HEK293 (cell line): ENCODE measurements at regions not wholly inside any gene's neighbourhood (a gene's known extent, or its start where the extent isn't known, plus 50 kb on each side); places are given as distances from the start of the nearest gene placed in this dataset.

Experiments used
- HOXD13 ChIP-seq: sonication (generic); formaldehyde crosslinking; IDR thresholded peaks from 2 replicates; pipeline ENCODE4 v1.8.0; 2022; ENCODE audit warnings: missing genetic modification reagents, borderline replicate concordance
- ZBTB17 ChIP-seq: fragments of 450-650 bp; formaldehyde crosslinking; IDR thresholded peaks from 2 replicates; pipeline ENCODE4 v1.5.1; 2016; ENCODE audit warnings: missing biosample characterization, missing genetic modification characterization
- ZNF121 ChIP-seq: fragments of 450-650 bp; formaldehyde crosslinking; IDR thresholded peaks from 2 replicates; pipeline ENCODE4 v1.5.1; 2016; ENCODE audit warnings: missing biosample characterization, missing genetic modification characterization
- ZNF24 ChIP-seq: fragments of 450-650 bp; formaldehyde crosslinking; IDR thresholded peaks from 2 replicates; pipeline ENCODE4 v1.5.1; 2016; ENCODE audit warnings: missing biosample characterization, missing genetic modification characterization
- ZNF274 ChIP-seq, 2 experiments: fragments of 200-500 bp in 1 of 2; fragments of 450-650 bp in 1 of 2; sonication (Bioruptor generic) in 1 of 2; formaldehyde crosslinking in 1 of 2; IDR thresholded peaks; 2 replicates each; pipeline versions ENCODE4 v1.5.1 to v1.6.1; 2014 to 2016; ENCODE audit warnings: borderline replicate concordance in 1 of 2, inconsistent platforms in 1 of 2, low read length in 1 of 2, missing biosample characterization in 1 of 2, missing genetic modification characterization in 1 of 2
- TF ChIP-seq, protein P1 (sequence below): IDR thresholded peaks from 2 replicates; pipeline ENCODE4 v1.6.1; 2011; ENCODE audit warnings: mild to moderate bottlenecking, low read depth, low read length, borderline replicate concordance
- TF ChIP-seq, protein P2 (sequence below): fragments of 450-650 bp; formaldehyde crosslinking; IDR thresholded peaks from 2 replicates; pipeline ENCODE4 v1.5.1; 2016; ENCODE audit warnings: missing biosample characterization, missing genetic modification characterization

DNA sequence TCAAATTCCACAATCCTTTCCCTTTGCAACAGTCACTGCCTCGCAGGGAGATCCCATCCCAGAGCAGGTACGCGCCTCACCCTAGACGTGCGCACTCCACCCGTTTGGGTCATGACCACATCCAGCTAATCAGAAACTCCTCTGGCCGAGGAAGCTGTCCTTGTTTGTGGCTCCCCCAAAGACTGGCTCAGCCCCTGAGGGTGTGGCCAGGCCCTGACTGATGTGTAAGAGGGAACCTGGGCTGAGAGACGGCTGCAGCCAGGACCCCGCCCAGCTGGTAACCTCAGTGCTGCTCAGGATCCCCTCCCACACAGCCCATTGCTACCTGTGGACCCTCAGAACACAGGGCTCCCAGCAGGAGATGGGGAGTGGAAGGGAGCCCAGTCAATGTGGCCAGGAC, 183.2 kb upstream of the SFSWAP start:
- TF ChIP-seq, protein P1, sequence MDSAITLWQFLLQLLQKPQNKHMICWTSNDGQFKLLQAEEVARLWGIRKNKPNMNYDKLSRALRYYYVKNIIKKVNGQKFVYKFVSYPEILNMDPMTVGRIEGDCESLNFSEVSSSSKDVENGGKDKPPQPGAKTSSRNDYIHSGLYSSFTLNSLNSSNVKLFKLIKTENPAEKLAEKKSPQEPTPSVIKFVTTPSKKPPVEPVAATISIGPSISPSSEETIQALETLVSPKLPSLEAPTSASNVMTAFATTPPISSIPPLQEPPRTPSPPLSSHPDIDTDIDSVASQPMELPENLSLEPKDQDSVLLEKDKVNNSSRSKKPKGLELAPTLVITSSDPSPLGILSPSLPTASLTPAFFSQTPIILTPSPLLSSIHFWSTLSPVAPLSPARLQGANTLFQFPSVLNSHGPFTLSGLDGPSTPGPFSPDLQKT: no peak
- TF ChIP-seq, protein P2, sequence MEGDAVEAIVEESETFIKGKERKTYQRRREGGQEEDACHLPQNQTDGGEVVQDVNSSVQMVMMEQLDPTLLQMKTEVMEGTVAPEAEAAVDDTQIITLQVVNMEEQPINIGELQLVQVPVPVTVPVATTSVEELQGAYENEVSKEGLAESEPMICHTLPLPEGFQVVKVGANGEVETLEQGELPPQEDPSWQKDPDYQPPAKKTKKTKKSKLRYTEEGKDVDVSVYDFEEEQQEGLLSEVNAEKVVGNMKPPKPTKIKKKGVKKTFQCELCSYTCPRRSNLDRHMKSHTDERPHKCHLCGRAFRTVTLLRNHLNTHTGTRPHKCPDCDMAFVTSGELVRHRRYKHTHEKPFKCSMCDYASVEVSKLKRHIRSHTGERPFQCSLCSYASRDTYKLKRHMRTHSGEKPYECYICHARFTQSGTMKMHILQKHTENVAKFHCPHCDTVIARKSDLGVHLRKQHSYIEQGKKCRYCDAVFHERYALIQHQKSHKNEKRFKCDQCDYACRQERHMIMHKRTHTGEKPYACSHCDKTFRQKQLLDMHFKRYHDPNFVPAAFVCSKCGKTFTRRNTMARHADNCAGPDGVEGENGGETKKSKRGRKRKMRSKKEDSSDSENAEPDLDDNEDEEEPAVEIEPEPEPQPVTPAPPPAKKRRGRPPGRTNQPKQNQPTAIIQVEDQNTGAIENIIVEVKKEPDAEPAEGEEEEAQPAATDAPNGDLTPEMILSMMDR: no peak
- TF ChIP-seq ZNF121 (tag by site-specific recombination) (no peak), HOXD13 (CRISPR knock-in tag) (no peak), ZBTB17 (tag by site-specific recombination) (no peak), ZNF274 (IDR thresholded peaks at IDR 0.05; ENCODE audit: low read length) (no peak), ZNF274 (tag by site-specific recombination; IDR thresholded peaks at IDR 0.05; ENCODE audit: borderline replicate concordance) (no peak), ZNF24 (tag by site-specific recombination) (no peak)
